ENCODE measurements at regions not wholly inside any gene's neighbourhood (a gene's known extent, or its start where the extent isn't known, plus 50 kb on each side); places are given as distances from the start of the nearest gene placed in this dataset.
A peak's percentile ranks its signal among the peaks of the same experiment; 100 is the strongest.

GRCh38 chr10:4003348-4003973 lies 218.5 kb upstream of the KLF6 start:
- DNase-seq = no peak

DNA sequence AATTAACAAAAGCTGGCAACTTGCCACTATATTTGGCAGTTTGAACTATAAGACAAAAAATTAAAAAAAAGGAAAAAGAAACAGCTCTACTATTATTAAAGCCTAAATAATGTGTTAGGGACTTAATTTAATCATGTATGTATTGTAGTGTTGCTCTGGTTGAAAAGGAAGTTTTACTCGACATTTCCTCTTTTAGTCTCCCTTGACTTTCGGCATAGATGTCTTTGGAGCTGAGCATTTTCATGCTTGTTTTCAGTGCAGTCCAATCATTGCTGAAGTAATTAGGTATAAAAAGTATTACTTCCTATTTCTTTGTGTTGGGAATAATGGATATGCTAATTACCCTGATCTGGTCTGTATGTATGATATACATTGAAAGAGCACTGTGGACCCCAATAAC lies 216.8 kb upstream of the KLF6 start:
- DNase-seq = no peak

DNA sequence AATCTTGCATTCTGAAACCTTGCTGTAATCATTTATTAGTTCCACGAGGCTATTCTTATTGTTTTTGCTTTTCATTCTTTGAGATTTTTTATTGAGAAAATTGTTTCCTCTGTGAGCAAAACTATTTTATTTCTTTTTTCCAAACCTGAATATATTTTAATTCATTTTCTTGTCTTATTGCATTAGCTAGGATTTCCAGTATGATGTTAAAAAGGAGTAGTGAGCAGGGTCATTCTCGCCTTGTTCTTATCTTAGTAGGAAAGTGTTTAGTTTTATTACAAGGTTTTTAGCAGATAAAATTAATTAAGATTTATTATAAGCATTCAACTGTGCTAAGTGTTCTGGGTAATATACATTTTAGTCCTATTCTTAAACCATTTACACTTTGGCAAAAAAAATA lies 214.6 kb upstream of the KLF6 start:
- no peak for DNase-seq

DNA sequence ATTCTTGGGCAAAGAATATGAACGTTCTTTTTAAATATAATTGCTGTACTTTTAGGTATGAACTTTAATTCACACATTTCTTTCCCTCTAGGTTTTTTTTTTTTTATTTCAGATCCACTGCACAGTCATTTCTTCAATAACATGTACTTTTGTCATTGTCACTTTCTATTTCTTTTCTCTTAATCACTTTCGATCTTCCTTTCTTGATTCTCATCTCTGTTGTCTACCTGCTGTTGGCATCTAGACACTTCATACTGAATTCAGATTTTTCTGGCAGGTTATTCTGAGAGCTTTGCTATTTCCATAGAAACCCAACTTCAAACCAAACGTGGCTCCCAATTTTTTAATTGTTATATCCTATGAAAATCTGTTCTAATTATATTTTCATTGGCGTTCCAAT lies 211.7 kb upstream of the KLF6 start:
- DNase-seq = no peak

DNA sequence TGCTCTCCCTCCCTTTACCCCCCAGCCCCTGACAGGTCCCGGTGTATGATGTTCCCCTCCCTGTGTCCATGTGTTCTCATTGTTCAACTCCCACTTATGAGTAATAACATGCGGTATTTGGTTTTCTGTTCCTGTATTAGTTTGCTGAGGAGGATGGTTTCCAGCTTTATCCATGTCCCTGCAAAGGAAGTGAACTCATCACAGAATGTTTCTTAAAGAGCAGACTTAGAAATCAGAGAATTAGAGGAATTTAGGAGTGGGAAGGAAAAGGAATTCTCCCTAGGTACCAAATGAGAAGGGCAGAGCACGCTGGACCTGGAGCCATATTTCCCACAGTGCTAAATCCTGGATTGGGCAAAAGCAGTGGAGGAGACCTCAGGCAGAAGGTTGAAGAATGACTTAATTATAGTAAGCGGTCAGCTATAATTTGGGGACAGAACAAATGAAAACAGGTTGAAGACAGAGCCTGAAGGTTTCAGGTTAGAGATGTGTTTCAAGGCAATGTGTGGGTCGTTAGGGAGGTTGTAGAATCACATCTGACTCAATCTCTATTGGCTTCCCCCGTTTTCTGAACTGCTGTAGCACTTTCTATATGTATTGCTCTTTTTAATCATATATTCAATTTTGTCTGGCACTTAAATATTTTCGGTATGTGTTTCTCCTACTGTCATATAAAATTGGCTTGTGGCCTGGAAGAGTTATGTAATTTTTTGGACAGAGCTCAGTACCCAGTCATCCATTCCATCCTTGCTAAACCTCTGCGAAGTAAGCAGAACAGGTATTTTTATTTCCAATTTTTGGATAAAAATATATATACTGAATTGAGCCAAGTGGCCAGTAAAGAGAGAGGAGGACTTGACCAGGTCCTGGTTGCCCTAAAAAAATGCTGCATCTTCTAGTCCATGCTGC lies 210.5 kb upstream of the KLF6 start:
- no peak for DNase-seq

DNA sequence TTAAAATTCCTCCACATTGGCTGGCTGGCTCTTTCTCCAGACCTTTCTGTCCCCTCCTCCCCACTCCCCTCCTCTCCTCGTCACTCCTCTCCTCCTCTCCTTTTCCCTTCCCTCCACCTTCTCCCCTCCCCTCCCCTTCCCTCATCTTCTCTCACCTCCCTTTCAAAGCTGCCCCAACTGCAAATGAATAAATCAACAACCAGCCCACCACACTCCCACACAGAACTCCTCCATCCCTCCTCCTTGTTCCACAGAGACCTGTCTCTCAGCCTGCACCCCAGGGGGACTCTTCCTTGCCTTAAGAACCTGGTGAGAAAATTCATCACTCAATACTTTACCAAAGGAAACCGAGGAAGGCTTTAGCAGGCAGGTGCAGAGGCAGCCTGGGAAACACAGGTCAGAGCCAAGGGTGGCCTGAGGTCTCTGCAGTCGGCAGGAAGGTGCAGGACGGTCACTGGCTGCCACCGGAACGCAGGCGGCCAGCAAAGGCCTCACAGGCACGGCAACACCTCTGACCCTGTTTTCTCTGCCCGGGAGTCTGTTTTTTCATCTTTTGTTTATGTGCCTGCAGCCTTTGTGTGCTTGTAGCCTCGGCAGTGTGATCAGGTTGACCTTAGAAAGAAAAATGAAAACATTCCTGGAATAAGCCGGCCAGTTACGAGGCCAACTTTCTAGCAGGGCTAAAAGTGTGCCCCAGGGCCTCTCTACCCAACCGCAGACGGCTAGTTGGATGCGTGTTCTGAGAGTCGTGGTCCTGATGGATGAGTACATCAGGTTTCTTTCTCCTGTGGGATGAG lies 207.6 kb upstream of the KLF6 start:
- DNase-seq = no peak

DNA sequence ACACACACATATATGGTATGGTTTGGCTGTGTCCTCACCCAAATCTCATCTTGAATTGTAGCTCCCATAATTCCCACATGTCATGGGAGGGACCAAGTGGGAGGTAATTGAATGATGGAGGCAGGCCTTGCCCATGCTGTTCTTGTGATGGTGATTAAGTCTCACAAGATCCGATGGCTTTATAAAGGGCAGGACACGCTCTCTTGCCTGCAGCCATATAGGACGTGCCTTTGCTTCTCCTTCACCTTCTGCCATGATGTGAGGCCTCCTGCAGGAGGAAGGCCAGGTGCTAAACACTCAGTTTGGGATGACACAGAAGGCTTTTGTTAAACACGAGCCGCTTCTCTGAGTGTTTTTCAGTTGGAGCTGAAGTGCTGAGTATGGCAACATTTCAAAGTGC lies 205.3 kb upstream of the KLF6 start:
- no peak for DNase-seq

DNA sequence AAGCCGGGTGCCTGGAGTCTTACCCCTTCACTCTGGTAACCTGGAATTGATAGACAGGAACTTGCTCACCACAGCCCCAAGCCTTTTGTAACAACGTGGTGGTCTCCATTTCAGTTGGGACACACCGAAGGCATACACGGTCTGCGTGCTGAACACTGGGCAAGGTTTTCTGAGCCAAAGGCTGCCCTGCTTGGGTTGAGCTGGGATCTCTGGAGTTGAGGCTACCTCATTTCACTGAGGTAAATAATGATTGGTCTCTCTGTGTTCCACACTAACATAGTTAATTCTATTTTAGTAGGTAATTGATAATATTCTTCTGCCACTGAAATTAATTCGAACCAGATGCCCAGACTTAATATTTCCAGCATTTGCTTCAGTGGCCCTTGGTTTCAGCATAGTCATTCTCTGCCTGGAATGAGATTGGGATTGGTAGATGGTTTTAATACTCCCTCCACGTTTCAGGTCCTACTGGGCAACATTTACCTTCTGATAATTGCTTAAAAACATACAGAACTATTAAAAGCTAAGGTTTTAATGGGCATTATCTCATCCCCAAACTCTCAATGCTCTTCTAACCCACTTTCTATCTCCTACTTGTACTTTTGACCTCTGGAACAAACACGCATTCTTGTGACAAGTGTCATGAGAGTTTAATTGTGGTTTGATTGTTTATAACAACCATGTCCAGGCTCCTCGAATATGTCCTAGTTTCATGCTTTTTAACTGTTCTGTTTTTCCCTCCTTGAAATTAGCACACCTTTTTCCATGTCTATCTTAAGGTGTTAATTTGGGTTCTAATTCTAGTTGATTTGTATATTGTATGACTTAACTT lies 202.3 kb upstream of the KLF6 start:
- DNase-seq = no peak

DNA sequence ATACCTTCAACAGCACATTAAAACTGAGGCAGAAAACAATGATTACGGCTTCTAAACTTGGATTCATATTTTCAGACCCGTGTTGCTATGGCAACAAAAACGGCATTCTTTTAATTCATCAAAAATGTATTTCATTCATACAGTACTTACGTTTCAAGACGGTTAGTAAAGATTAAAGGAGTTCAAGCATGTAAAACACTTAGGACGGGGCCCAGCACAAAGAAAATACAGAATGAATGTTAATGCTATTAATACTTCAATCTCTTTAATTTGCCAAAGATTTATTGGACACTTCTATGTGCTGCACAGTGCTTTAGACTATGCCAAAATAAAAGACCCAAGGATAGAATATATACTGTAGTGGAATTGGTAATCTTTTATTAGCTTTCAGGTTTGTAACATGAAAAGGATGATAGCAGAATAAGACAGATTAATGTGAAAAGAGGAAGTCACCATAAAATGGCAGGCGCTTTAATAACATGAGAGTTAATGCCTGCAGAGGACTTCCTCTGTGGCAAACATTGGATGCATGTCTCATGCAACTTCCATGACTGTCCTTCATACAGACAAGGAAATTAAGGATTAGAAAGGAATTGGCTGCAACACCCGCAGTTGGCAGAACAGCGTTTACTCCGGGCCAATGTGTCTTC lies 201.6 kb upstream of the KLF6 start:
- DNase-seq = no peak

DNA sequence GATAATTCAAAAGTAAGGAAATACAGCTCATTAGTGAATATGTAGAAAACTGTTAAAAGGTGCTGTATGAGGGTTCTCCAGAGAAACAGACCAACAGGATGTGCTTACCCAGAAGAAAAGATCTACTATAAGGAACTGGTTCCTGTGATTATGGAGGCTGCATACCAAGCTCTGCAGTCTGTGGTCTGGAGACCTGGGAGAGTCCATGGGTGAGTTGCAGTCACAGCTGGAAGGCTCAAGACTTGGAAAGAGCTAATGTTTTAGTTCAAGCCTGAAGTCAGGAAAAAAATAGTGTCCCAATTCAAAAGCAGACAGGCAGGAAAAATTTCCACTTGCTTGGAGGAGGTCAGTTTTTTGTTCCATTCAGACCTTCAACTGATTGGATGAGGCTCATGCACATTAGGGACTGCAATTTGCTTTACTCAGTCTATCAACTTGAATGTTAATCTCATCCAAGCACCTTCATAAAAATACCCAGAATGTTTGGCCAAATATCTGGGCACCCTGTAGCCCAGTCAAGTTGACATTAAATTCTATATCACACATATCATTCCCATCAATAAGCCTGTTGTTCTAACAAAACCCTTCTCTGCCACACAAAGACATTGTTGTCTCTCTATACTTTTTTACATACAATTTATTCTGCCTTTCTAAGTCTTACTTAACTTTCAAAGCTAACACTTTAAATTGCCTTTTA lies 197.9 kb upstream of the KLF6 start:
- DNase-seq = no peak

GRCh38 chr10:3981300-3981699 lies 196.3 kb upstream of the KLF6 start:
- no peak for DNase-seq

GRCh38 chr10:3980660-3981059 lies 195.7 kb upstream of the KLF6 start:
- DNase-seq = peak; percentile 33

GRCh38 chr10:3980144-3980543 lies 195.1 kb upstream of the KLF6 start:
- DNase-seq = no peak

DNA sequence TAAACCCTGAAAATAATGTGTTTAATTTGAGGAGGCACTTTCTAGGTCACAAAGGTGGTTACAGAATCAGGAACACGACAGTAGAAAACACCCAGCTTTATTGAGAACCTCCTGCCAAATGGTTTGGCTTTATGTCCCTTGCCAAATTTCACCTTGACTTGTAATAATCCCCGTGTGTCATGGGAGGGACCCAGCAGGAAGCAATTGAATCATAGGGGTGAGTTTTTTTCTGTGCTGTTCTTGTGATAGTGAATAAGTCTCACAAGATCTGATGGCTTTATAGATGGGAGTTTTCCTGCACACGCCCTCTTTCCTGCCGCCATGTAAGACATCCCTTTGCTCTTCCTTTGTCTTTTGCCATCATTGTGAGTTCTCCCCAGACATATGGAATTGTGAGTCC lies 193.8 kb upstream of the KLF6 start:
- DNase-seq = no peak

DNA sequence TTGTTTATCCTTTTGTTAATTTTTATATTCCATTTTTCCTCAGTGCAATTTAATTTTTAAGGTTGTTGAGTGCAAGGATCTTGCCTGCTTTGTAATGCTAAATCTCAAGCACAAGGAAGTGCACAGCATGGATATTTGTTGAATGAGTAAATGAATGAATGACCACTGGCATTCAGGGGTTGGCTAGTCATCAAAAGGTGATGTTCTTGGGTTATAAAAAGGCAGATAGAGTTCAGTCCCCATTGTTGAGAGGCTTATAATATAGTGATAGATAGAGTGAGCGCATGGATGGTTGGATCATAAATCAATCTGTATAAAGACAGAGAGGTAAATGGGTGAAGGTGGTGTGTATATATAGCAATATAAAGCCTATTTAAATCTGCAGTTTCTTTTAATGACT lies 193.2 kb upstream of the KLF6 start:
- no peak for DNase-seq

DNA sequence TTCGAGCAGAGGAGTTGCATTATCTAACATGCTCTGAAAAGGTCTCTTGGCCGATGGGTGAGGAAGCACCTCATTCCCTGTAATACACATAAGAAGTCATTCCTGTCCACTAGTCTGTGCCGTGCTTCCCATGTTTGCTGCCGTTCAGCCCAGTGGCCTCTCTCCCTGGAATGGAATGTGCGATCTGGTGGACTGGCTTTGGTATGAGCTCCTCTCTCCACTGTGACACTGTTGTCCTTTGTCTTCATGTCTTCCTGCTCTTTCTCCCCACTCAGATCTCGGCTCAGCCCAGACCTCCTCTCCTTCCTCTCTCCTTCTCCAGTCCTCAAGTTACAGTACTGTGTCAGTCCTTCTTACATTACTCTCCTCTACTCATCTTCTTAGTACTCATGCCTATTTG lies 192.8 kb upstream of the KLF6 start:
- no peak for DNase-seq

DNA sequence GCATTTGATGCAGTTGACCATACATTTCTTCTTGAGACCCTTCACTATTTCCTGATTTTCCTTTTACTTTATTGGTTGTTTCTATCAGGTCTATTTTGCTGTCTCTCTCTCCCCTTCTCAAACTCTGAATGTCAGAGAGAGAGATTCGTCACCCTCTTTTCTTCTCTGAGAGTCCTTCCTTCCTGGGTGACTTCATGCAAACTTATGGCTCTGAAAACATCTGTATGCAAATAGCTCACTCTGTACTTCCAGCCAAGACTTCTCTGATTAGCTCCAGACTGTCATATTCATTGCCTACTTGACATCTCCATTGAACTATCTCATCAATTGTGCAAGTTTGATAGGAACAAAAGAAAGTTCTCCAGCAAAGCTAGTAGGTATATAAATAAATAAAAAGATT lies 191.7 kb upstream of the KLF6 start:
- DNase-seq = no peak

- no peak for DNase-seq
Measured at GRCh38 chr10:3976171-3976570, 191.2 kb upstream of the KLF6 start.

GRCh38 chr10:3975016-3975415 lies 190.0 kb upstream of the KLF6 start:
- no peak for DNase-seq

DNA sequence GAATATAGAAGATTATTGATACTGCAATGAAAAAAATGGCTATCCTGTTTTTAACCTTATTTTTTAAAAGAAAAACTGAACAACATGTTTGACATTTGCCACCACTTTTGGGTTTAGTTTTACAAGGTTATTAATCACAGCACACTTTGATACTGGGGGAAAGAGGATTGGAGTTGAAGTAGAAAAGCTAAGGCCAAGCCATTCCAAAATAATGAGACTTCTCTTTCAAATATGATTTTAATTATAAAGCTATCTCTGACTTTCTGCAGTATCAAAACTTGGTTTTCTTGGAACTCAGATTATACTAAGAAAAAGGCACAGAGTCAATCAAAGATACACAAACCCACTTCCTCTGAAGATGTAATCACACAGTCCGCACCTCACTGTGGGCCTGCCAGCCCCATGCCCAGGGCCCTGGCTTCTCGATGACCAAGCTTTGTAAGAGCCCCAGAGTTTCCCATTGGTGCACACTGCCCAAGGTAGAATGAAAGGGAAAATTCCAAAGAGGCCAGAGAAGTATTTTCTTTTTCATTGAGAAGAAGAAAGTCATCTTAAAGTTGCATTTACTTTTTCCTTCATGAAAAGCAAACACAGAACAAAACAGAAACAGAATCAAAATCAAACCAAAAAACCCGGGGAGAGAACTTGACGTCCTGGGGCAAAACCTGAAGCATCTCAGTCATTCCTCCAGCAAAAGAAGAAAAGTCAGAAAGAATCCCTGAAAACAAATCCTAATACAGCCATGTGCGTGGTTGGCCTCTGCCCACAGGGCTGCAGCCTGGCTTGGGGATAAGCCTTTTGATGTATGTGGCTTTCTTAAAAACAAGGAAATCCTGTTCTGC lies 187.7 kb upstream of the KLF6 start:
- DNase-seq = no peak

- DNase-seq = no peak
Measured at GRCh38 chr10:3971713-3972112, 186.7 kb upstream of the KLF6 start.
